Urinary bladder (tissue), 3 donors: ENCODE measurements at regions not wholly inside any gene's neighbourhood (a gene's known extent, or its start where the extent isn't known, plus 50 kb on each side); places are given as distances from the start of the nearest gene placed in this dataset.
A peak's percentile ranks its signal among the peaks of the same experiment; 100 is the strongest.

Experiments used
- DNase-seq: peaks from one replicate; pipeline ENCODE4 v3.0.0-alpha.2; 2015; ENCODE audit errors: extremely low spot score
- H3K27ac ChIP-seq: one replicate; pipeline ENCODE4 v1.5.1; 2013; ENCODE audit warnings: low read depth, mild to moderate bottlenecking, moderate library complexity
- H3K36me3 ChIP-seq: one replicate; pipeline ENCODE4 v1.6.1; 2013; ENCODE audit warnings: mild to moderate bottlenecking, moderate library complexity; ENCODE audit not compliant: insufficient read depth
- H3K4me1 ChIP-seq: one replicate; pipeline ENCODE4 v1.6.1; 2013; ENCODE audit warnings: mild to moderate bottlenecking, moderate library complexity; ENCODE audit not compliant: insufficient read depth
- H3K4me3 ChIP-seq: one replicate; pipeline ENCODE4 v1.5.1; 2013; ENCODE audit warnings: low read depth, low read length
- WGBS: extraction: QIAGEN DNeasy Blood & Tissue Kit; methylation state at CpG from one replicate; pipeline ENCODE4 v1.1.7; 2013; 5-methylcytosine and 5-hydroxymethylcytosine counted together
- donor health status: healthy with polysubstance abuse.
- donor health status: healthy.

DNA sequence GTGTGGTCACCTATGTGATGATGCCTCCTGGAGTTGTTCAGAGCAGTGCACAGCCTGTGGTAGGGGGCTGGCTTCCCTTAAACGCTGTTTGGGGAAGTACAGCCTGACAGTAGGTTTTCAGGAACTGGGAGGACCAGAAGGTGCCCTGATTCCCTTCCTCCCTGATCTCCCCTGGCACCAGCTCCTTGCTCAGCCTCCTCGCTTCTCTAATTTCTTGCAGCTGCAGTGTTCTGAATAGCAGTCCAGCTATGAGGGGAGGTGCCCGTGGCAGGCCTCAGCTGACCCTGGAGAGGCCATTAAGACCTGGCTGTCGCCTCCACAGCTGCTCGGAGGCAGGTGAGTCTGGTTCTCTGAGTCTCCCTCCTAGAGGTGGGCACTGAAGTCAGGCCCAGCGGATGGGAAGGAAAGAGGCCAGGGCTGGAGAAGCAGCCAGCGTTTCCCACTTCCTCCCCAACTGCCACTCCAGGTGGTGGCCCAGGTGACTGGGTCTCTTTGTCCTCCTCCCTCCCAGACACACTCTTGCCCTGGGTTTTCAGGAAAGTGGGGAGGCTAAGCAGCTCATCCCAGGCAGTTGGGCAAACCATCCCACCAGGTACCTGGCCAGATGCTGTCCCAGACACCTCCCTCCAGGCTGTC is 52.0 kb upstream of the RPL11 start:
- no peaks in the 10 kb centered on the region for H3K4me1 ChIP-seq
- no peak overlapping the region for H3K4me3 ChIP-seq
- DNase-seq, result no peak
- no peak overlapping the region for H3K27ac ChIP-seq
- H3K36me3 ChIP-seq, result no peaks in the 10 kb centered on the region
- 63% methylated on average over 7 of the region's 7 CpGs for WGBS

DNA sequence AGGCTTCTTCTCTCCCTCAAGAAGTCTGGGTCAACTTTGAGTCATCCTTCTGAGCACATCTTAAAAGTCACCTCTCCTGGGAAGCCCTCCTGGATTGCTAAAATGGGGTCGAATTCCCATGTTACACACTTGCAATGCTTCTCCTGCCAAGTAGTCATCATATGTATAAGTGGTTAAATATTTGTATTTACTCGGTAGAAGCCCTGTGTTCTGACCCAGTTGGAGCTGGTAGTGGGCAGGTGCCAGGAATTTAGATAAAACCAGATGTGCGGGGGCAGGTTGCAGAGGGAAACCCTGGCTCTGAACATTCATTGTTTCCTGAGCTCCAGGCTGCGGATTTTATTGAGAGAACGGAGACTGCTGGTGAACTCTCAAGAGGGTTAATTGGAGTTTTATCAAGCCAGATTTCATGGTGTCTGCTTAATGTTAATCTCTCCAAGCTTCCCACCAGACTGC is 52.8 kb upstream of the RPL11 start:
- 40% methylated on average over 5 of the region's 5 CpGs for WGBS
- no peak overlapping the region for H3K27ac ChIP-seq
- H3K4me3 ChIP-seq, result no peak overlapping the region
- no peak for DNase-seq
- no peaks in the 10 kb centered on the region for H3K36me3 ChIP-seq
- no peaks in the 10 kb centered on the region for H3K4me1 ChIP-seq

DNA sequence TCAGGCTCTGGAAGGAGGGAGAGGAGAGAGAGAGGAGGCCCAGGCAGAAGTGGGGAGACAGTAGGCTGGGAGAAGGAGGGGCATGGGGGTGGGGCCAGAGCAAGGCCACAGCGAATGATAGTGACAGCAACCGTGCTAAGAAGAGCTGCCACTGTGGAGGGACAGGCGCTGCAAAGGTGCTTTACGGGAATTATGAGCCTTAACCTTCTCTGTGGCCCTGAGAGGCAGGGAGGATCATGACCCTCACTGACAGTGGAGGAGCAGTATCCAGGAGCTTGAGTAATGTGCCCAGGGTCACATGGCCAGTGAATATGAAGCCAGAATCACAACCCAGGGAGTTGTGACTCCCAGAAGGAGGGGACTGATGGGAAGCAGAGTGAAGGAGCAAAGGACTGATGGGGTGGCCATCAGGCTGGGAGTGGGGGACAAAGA is 53.4 kb upstream of the RPL11 start:
- Histone ChIP-seq H3K4me1 (no peaks in the 10 kb centered on the region), H3K4me3 (no peak overlapping the region), H3K27ac (no peak overlapping the region), H3K36me3 (no peaks in the 10 kb centered on the region)
- WGBS, result 78% methylated on average over 4 of the region's 4 CpGs
- no peak for DNase-seq

DNA sequence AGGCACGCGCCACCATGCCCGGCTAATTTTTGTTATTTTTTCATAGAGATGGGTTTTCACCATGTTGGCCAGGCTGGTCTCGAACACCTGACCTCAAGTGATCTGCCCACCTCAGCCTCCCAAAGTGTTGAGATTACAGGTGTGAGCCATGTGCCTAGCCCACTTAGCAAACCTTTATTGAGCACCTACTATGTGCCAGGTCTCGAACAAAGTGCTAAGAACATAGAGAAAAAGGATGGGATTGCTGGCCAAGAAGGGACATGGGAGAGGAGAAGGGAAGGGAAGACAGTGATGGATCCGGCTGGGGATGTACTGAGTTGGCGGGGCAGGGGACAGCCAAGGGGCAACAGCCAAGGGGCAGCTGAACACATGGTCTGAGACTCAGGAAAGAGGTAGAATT is 55.6 kb upstream of the RPL11 start:
- Histone ChIP-seq H3K4me1 (no peaks in the 10 kb centered on the region), H3K4me3 (no peak overlapping the region), H3K27ac (no peak overlapping the region), H3K36me3 (no peaks in the 10 kb centered on the region)
- no peak for DNase-seq
- WGBS, result 98% methylated on average over 7 of the region's 7 CpGs

DNA sequence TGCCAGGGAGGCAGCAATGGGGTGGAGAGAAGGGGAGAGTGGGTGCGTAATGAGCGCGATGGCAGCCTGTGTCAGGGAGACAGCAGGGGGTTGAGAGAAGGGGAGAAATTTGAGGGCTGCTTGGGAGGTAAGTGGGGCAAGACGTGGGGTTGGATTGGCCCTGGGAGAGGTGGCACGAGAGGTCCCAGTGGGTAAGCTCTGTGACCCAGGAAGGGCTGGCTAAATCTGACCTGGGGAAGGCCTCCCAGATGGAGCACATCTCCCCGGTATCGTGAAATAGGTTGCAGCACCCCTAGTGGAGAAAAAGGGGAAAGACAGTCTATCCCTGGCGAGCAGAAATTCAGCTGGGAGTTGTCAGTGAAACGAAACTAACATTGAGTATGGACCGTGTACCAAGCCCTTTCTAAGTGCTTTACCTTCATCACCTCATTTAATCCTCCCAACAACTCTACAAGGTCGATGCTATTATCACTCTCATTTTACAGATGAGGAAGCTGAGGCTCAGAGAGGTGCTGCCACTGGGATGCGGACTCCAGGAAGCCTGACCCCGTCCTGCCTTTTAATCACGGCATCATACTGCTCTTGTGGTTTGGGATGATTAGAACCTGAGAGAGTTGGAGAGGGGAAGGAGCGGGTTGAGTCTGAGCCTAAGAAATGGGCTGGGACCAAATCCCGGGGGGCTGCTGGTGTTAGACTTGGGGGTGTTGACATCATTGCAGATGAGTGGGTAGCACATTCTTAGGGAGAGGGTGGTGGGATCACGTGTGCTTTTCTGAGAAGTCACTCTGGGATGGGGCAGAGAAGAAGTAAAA is 56.6 kb upstream of the RPL11 start:
- 28% methylated on average over 17 of the region's 17 CpGs for WGBS
- peak overlapping the region; percentile 14 for H3K4me3 ChIP-seq
- no peak for DNase-seq
- peak overlapping the region; percentile 49 for H3K27ac ChIP-seq
- H3K36me3 ChIP-seq, result no peaks in the 10 kb centered on the region
- H3K4me1 ChIP-seq, result no peaks in the 10 kb centered on the region

DNA sequence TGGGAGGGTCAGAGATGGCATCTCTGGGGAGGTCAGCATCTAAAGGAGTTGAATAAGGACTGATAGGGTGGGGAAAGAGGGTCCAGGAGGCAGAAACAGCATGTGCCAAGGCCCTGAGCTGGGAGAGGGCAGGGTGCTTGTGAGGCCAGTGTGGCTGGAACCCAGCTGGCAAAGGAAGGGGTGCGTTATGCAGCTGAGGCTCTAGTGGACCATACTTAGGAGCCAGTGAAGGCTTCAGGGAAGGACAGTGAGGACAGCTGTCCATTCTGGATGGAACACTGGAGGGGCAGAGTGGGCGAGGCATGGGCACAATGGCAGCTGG is 57.1 kb upstream of the RPL11 start:
- no peak overlapping the region for H3K4me3 ChIP-seq

DNA sequence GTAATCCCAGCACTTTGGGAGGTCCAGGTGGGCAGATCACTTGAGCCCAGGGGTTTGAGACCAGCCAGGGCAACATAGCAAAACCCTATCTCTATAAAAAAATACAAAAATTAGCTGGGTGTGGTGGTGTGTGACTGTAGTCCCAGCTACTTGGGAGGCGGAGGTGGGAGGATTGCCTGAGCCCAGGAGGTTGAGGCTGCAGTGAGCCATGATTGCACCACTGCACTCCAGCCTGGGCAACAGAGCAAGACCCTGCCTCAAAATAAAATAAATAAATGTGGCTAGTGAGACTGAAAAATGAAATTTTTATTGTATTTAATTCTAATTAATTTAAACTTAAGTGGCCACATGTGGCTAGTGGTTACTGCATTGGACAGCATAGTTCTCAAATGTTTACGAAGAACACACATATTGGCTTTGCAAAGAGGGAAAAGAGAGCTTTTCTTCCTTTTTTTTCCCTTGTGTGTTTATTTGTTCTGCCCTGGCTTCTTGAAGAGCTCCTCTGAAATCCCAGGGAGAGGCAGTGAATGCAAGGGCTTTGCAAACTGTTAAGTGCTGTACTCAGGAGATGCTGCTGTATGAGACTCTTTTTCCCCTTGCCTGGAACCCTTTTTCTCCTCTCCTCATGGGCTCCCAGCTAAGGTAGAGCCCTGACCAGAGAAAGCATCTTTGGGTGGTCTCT is 59.0 kb upstream of the RPL11 start:
- H3K36me3 ChIP-seq, result no peaks in the 10 kb centered on the region
- 93% methylated on average over 2 of the region's 2 CpGs for WGBS
- no peaks in the 10 kb centered on the region for H3K4me1 ChIP-seq
- DNase-seq, result no peak
- H3K27ac ChIP-seq, result no peak overlapping the region
- H3K4me3 ChIP-seq, result no peak overlapping the region

More for the DNA sequence above, 57.1 kb upstream of the RPL11 start:
- 80% methylated on average over 2 of the region's 2 CpGs for WGBS
- H3K4me1 ChIP-seq, result no peaks in the 10 kb centered on the region
- DNase-seq, result no peak
- peak overlapping the region; percentile 49 for H3K27ac ChIP-seq
- H3K36me3 ChIP-seq, result no peaks in the 10 kb centered on the region

DNA sequence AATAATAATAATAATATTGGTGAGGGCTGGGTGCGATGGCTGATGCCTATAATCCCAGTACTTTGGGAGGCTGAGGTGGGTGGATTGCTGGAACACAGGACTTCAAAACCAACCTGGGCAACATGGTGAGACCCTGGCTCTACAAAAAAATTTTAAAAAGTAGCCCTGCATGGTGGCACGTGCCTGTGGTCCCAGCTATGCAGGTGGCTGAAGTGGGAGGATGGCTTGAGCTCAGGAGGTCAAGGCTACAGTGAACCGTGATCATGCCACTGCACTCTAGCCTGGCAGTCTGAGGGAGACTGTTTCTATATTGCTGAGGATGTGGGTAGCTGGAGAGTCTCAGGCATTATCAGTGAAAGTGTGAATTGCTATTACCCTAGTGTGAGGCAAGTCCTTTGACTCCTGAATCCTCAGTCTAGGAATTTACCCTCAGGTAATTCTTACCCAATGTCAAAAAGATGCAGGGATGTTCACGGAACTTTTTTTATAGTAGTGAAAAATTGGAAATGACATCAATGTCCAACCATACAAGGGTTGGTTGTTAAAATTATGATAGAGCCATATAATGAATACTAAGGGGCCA is 61.8 kb upstream of the RPL11 start:
- no peaks in the 10 kb centered on the region for H3K36me3 ChIP-seq
- no peak overlapping the region for H3K4me3 ChIP-seq
- DNase-seq, result no peak
- no peaks in the 10 kb centered on the region for H3K4me1 ChIP-seq
- H3K27ac ChIP-seq, result no peak overlapping the region
- 76% methylated on average over 4 of the region's 4 CpGs for WGBS

DNA sequence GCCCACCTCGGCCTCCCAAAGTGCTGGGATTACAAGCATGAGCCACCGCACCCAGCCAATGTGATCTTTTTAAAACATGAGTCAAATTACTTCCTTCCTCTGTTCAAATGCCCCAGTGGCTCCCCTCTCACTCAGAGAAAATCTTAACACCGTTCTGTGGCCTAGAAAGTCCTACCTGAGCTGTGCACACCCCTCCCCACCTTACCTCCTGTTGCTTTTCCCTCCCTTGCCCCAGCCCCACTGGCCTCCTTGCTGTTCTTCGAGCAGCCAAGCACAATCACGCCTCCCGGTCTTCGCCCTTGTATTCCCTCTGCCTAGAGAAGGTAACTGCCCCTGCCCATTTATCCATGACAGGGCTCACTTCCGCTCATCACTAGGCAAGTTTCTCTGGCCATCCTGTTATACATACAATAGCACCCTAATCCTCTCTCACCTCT is 62.6 kb upstream of the RPL11 start:
- Histone ChIP-seq H3K27ac (no peak overlapping the region), H3K4me1 (no peaks in the 10 kb centered on the region), H3K4me3 (no peak overlapping the region), H3K36me3 (no peaks in the 10 kb centered on the region)
- no peak for DNase-seq
- WGBS, result 69% methylated on average over 8 of the region's 8 CpGs

DNA sequence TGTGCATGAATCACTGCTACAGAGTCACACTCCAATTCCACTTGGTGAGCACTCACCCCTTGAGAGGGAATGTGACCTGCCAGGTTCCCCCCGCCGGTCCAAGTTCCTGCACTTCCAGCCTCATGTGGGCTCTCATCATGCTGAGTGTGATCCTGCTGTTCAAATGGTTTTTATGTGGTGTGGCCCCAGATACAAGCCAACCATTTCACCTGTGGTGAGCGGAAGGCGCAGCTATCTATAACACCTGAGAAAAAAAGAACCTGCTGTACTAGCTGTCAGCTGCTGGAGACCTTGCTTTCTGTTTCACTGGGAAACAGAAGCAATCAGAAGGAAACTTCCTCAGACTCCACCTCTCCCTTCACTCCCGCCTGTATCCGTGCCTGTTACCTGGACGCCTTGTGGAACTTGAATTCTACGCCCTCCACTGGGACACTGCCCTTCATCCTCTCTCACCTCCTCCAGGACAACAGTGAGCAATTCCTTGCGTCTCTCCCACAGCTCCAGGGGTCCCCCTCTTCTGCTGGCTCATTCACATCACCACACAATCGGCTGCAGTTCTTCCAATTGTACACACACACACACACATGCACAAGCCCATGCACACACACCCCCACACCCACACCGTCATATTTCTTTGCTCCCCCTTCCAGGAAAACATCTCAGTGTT is 64.4 kb upstream of the RPL11 start:
- H3K36me3 ChIP-seq, result no peaks in the 10 kb centered on the region
- WGBS, result 72% methylated on average over 11 of the region's 11 CpGs
- no peak overlapping the region for H3K4me3 ChIP-seq
- no peak overlapping the region for H3K27ac ChIP-seq
- no peak for DNase-seq
- H3K4me1 ChIP-seq, result no peaks in the 10 kb centered on the region

DNA sequence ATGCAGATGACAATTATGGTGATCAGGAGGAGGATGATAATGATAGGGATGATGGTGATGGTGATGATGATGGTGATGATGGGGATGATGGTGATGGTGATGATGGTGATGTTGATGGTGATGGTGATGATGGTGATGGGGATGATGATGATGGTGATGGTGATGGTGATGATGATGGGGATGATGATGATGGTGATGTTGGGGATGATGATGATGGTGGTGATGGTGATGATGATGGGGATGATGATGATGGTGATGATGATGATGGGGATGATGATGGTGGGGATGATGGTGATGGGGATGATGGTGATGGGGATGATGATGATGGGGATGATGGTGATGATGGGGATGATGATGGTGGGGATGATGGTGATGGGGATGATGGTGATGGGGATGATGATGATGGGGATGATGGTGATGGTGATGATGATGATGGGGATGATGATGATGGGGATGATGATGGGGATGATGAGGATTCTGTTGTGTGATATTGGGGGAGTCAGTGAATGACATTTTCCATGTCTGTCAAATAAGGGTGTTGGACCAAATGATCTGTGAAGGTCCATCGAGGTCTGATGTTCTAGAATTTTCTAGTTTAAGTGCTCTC is 65.6 kb upstream of the RPL11 start:
- H3K36me3 ChIP-seq, result no peaks in the 10 kb centered on the region
- H3K4me3 ChIP-seq, result no peak overlapping the region
- 88% methylated on average over 1 of the region's 1 CpG for WGBS
- no peak overlapping the region for H3K27ac ChIP-seq
- no peak for DNase-seq
- no peaks in the 10 kb centered on the region for H3K4me1 ChIP-seq

DNA sequence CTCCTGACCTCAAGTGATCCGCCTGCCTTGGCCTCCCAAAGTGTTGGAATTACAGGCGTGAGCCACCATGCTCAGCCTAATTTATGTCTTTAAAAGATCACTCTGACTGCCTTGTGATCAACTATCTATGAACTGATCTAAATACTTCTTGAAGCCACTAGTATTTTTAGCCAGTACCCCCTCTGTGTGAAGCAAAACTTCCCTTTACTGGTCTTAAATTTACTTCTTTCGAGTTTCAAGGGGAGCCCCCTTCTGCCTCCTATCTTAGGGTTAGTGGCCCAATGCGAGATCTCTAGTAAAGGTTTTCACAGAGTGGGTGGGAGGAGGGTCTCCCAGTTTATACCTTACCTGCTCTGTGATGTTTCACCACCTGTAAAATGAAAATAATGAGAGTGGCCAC is 66.1 kb upstream of the RPL11 start:
- Histone ChIP-seq H3K4me3 (no peak overlapping the region), H3K4me1 (no peaks in the 10 kb centered on the region), H3K27ac (no peak overlapping the region), H3K36me3 (no peaks in the 10 kb centered on the region)
- WGBS, result 87% methylated on average over 4 of the region's 4 CpGs
- DNase-seq, result no peak

DNA sequence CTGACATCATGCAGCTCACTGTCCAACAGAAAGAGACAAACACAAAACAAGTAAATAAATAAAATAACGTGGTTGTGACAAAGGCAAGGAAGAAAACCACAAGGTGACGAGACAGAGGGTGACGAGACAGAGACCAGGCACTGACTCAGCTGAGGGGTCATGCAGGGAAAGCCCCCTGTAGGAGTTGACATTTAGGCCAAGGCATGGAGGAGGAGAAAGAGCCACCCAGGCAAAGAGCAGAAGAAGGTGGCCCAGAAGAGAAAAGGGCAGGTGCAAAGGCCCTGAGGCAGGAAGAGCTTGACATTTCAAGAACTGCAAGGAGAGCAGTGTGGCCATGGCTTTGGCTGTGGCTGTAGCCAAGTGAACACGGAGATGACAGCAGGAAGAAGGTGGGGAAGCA is 65.1 kb upstream of the ID3 start:
- no peak for DNase-seq
- Histone ChIP-seq H3K4me1 (no peaks in the 10 kb centered on the region), H3K4me3 (no peak overlapping the region), H3K36me3 (no peaks in the 10 kb centered on the region), H3K27ac (no peak overlapping the region)
- WGBS, result 80% methylated on average over 4 of the region's 4 CpGs
